Neural progenitor cell (in vitro differentiated cells): ENCODE measurements at regions not wholly inside any gene's neighbourhood (a gene's known extent, or its start where the extent isn't known, plus 50 kb on each side); places are given as distances from the start of the nearest gene placed in this dataset.

ENCODE experiments used
- CTCF ChIP-seq: fragments of 200-600 bp; sonication (generic); IDR thresholded peaks from 2 replicates; pipeline ENCODE4 v1.5.1; 2017; ENCODE audit warnings: antibody characterized with exemption, mild to moderate bottlenecking
- EZH2phosphoT487 ChIP-seq: fragments of 200-600 bp; sonication (generic); IDR thresholded peaks from 2 replicates; pipeline ENCODE4 v1.6.1; 2017; ENCODE audit warnings: antibody characterized with exemption

- TF ChIP-seq CTCF = no peak
- TF ChIP-seq EZH2phosphoT487 = no peak
These were observed 174.1 kb upstream of the FSTL4 start for GRCh38 chr5:133786420-133786819.
